ENCODE measurements at regions not wholly inside any gene's neighbourhood (a gene's known extent, or its start where the extent isn't known, plus 50 kb on each side); places are given as distances from the start of the nearest gene placed in this dataset.
"Not testable (repeated sequence)": the region's sequence is repeated elsewhere in the genome, so short reads cannot be mapped to it uniquely, and the experiment has no call there.

GRCh38 chr12:11992515-11992914, 78.2 kb upstream of the BCL2L14 start:
- H3K27ac ChIP-seq: no peak overlapping the region
- TF ChIP-seq ZFX (IDR thresholded peaks at IDR 0.05; ENCODE audit: borderline replicate concordance) (no peak), CTCF (IDR thresholded peaks at IDR 0.05) (no peak)

DNA sequence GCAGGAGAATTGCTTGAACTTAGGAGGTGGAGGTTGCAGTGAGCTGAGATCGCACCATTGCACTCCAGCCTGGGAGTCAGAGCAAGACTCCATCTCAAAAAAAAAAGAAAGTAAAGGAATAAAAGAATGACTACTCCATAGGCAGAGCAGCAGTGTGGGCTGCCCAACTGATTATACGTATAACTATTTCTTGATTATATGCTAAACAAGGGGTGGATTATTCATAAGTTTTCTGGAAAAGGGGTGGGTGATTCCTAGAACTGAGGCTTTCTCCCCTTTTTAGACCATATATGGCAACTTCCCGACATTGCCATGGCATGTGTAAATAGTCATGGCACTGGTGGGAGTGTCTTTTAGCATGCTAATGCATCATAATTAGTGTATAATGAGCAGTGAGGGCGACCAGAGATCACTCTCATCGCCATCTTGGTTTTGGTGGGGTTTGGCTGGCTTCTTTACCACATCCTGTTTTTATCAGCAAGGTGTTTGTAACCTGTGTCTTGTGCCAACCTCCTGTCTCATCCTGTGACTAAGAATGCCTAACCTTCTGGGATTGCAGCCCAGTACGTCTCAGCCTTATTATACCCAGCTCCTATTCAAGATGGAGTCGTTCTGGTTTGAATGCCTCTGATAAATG, 72.3 kb upstream of the BCL2L14 start:
- not testable (repeated sequence) for H3K27ac ChIP-seq

GRCh38 chr12:11998944-11999315, 71.8 kb upstream of the BCL2L14 start:
- no peak overlapping the region for H3K27ac ChIP-seq
- TF ChIP-seq CTCF (IDR thresholded peaks at IDR 0.05) (no peak), ZFX (IDR thresholded peaks at IDR 0.05; ENCODE audit: borderline replicate concordance) (no peak)

- no peak overlapping the region for H3K27ac ChIP-seq
- TF ChIP-seq CTCF (IDR thresholded peaks at IDR 0.05) (no peak), ZFX (IDR thresholded peaks at IDR 0.05; ENCODE audit: borderline replicate concordance) (no peak)
Observed at GRCh38 chr12:12003609-12004008, 67.1 kb upstream of the BCL2L14 start.

GRCh38 chr12:12004524-12004923, 66.2 kb upstream of the BCL2L14 start:
- no peak overlapping the region for H3K27ac ChIP-seq
- no peak for TF ChIP-seq CTCF (IDR thresholded peaks at IDR 0.05)
- no peak for TF ChIP-seq ZFX (IDR thresholded peaks at IDR 0.05; ENCODE audit: borderline replicate concordance)

GRCh38 chr12:12007001-12007712, 63.6 kb upstream of the BCL2L14 start:
- TF ChIP-seq CTCF (IDR thresholded peaks at IDR 0.05) (no peak), ZFX (IDR thresholded peaks at IDR 0.05; ENCODE audit: borderline replicate concordance) (no peak)
- no peak overlapping the region for H3K27ac ChIP-seq

DNA sequence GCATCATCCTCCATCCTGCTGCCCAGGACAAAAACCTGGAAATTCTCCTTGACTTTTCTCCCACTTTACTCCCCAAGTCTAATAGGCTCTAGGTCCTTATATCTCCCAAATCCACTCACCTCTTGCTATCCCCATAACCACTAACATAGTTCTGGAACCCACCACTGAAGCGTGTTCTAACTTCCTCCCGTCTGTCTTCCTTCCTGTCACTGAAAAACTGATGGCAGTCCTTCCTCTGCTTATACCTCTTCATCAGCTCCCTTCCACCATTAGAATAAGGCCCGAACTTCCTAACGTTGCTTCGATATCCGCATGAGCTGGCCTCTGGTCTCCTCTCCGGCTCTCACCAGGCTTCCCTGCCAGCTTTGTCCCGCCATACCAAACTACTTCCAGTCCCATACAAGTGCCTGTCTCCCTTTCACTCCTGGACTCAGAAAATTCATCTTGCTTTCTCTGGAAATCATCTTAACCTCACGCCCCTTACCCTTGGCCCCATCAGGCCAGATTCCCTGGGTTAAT, 63.0 kb upstream of the BCL2L14 start:
- H3K27ac ChIP-seq: no peak overlapping the region
- TF ChIP-seq CTCF (IDR thresholded peaks at IDR 0.05) (no peak), ZFX (IDR thresholded peaks at IDR 0.05; ENCODE audit: borderline replicate concordance) (no peak)

All from 22Rv1 (cell line).